H9 (cell line): ENCODE measurements at regions not wholly inside any gene's neighbourhood (a gene's known extent, or its start where the extent isn't known, plus 50 kb on each side); places are given as distances from the start of the nearest gene placed in this dataset.

Experiments used
- DNase-seq: peaks from one replicate; pipeline ENCODE4 v3.0.0-alpha.2; 2017
- H2AFZ ChIP-seq: one replicate; pipeline ENCODE4 v1.6.1; 2013; ENCODE audit warnings: mild to moderate bottlenecking, low read length, control low read depth, moderate library complexity
- H2AK5ac ChIP-seq: 2 replicates; pipeline ENCODE4 v1.6.1; 2013; ENCODE audit warnings: low read length, control low read depth, mixed read lengths; ENCODE audit not compliant: insufficient read length
- H2BK120ac ChIP-seq: one replicate; pipeline ENCODE4 v1.6.1; 2013; ENCODE audit warnings: low read depth, mild to moderate bottlenecking, low read length, control low read depth, inconsistent platforms; ENCODE audit not compliant: poor library complexity, severe bottlenecking
- H2BK12ac ChIP-seq: 2 replicates; pipeline ENCODE4 v1.6.1; 2013; ENCODE audit warnings: low read length, control low read depth, mixed read lengths, low read depth; ENCODE audit not compliant: insufficient read length
- H2BK15ac ChIP-seq: 2 replicates; pipeline ENCODE4 v1.6.1; 2013; ENCODE audit warnings: low read depth, low read length, control low read depth
- H2BK20ac ChIP-seq: one replicate; pipeline ENCODE4 v1.6.1; 2013; ENCODE audit warnings: low read depth, mild to moderate bottlenecking, low read length, control low read depth, inconsistent platforms; ENCODE audit not compliant: poor library complexity, severe bottlenecking
- H2BK5ac ChIP-seq: 2 replicates; pipeline ENCODE4 v1.6.1; 2013; ENCODE audit warnings: low read length, control low read depth, mixed read lengths; ENCODE audit not compliant: insufficient read length
- H3K14ac ChIP-seq: 2 replicates; pipeline ENCODE4 v1.6.1; 2013; ENCODE audit warnings: low read length, control low read depth; ENCODE audit not compliant: insufficient read depth
- H3K18ac ChIP-seq: 2 replicates; pipeline ENCODE4 v1.6.1; 2013; ENCODE audit warnings: low read depth, mild to moderate bottlenecking, mixed read lengths, low read length, control low read depth; ENCODE audit not compliant: insufficient read length
- H3K23ac ChIP-seq: 2 replicates; pipeline ENCODE4 v1.6.1; 2013; ENCODE audit warnings: low read length, control low read depth, mixed read lengths, low read depth; ENCODE audit not compliant: insufficient read length
- H3K23me2 ChIP-seq: 2 replicates; pipeline ENCODE4 v1.6.1; 2013; ENCODE audit warnings: low read depth, mild to moderate bottlenecking, mixed read lengths, low read length, control low read depth; ENCODE audit not compliant: insufficient read length, poor library complexity, severe bottlenecking
- H3K27ac ChIP-seq: 2 replicates; pipeline ENCODE4 v1.5.1; 2013; ENCODE audit warnings: low read length, control low read depth, mixed read lengths, low read depth; ENCODE audit not compliant: insufficient read length
- H3K27me3 ChIP-seq: 2 replicates; pipeline ENCODE4 v1.6.1; 2013; ENCODE audit warnings: low read length, control low read depth, inconsistent platforms; ENCODE audit not compliant: insufficient read depth
- H3K4ac ChIP-seq: 2 replicates; pipeline ENCODE4 v1.6.1; 2013; ENCODE audit warnings: low read depth, mild to moderate bottlenecking, control low read depth, inconsistent platforms, low read length, moderate library complexity
- H3K4me1 ChIP-seq: 2 replicates; pipeline ENCODE4 v1.6.1; 2013; ENCODE audit warnings: low read length, control low read depth, inconsistent platforms; ENCODE audit not compliant: insufficient read depth
- H3K4me2 ChIP-seq: 2 replicates; pipeline ENCODE4 v1.6.1; 2013; ENCODE audit warnings: low read length, control low read depth, mixed read lengths; ENCODE audit not compliant: insufficient read length, insufficient read depth
- H3K56ac ChIP-seq: 2 replicates; pipeline ENCODE4 v1.6.1; 2013; ENCODE audit warnings: low read depth, mild to moderate bottlenecking, mixed read lengths, low read length, control low read depth; ENCODE audit not compliant: insufficient read length
- H3K79me1 ChIP-seq: 2 replicates; pipeline ENCODE4 v1.6.1; 2013; ENCODE audit warnings: low read depth, mild to moderate bottlenecking, moderate library complexity, low read length, control low read depth, inconsistent platforms; ENCODE audit not compliant: insufficient read depth, poor library complexity, severe bottlenecking
- H3K79me2 ChIP-seq: 2 replicates; pipeline ENCODE4 v1.6.1; 2013; ENCODE audit warnings: low read length, control low read depth, inconsistent platforms; ENCODE audit not compliant: insufficient read depth
- H3K9ac ChIP-seq: 2 replicates; pipeline ENCODE4 v1.6.1; 2013; ENCODE audit warnings: low read length, control low read depth, mixed read lengths; ENCODE audit not compliant: insufficient read length; ENCODE audit errors: extremely low read depth
- H3K9me3 ChIP-seq: one replicate; pipeline ENCODE4 v1.6.1; 2013; ENCODE audit warnings: low read depth, low read length, inconsistent platforms; ENCODE audit not compliant: control insufficient read depth
- H3T11ph ChIP-seq: one replicate; pipeline ENCODE4 v1.6.1; 2013; ENCODE audit warnings: mild to moderate bottlenecking, low read length, control low read depth, inconsistent platforms
- H4K20me1 ChIP-seq: one replicate; pipeline ENCODE4 v1.6.1; 2013; ENCODE audit not compliant: control insufficient read depth, insufficient read length, insufficient read depth
- H4K5ac ChIP-seq: 2 replicates; pipeline ENCODE4 v1.6.1; 2013; ENCODE audit warnings: low read depth, mild to moderate bottlenecking, mixed read lengths, low read length, control low read depth; ENCODE audit not compliant: insufficient read length
- H4K8ac ChIP-seq: replicated peaks from 2 replicates; pipeline ENCODE4 v1.6.1; 2013; ENCODE audit warnings: low read length, control low read depth, mixed read lengths, low read depth; ENCODE audit not compliant: insufficient read length
- H4K91ac ChIP-seq: 2 replicates; pipeline ENCODE4 v1.6.1; 2013; ENCODE audit warnings: low read depth, mild to moderate bottlenecking, moderate library complexity, mixed read lengths, low read length, control low read depth; ENCODE audit not compliant: insufficient read length
- H3K27ac Mint-ChIP-seq, 3 experiments: 2 replicates in 2 of 3; 3 replicates in 1 of 3; pipeline ENCODE4 v1.8.0; 2020 to 2021; ENCODE audit warnings: mixed read lengths in 3 of 3, mild to moderate bottlenecking in 1 of 3, moderate library complexity in 1 of 3
- H3K27me3 Mint-ChIP-seq: 2 replicates; pipeline ENCODE4 v1.8.0; 2021; ENCODE audit warnings: low read depth, mild to moderate bottlenecking, moderate library complexity, mixed read lengths
- H3K36me3 Mint-ChIP-seq, 3 experiments: 2 replicates in 2 of 3; 3 replicates in 1 of 3; pipeline ENCODE4 v1.8.0; 2020 to 2021; ENCODE audit warnings: low read depth in 3 of 3, mixed read lengths in 3 of 3; ENCODE audit not compliant: insufficient read depth in 1 of 3
- H3K4me1 Mint-ChIP-seq, 2 experiments: 2 replicates each; pipeline ENCODE4 v1.8.0; 2020; ENCODE audit warnings: mixed read lengths in 2 of 2
- H3K4me3 Mint-ChIP-seq, 2 experiments: 2 replicates in 1 of 2; 3 replicates in 1 of 2; pipeline ENCODE4 v1.8.0; 2020 to 2021; ENCODE audit warnings: mild to moderate bottlenecking in 2 of 2, mixed read lengths in 2 of 2, moderate library complexity in 1 of 2
- H3K9me3 Mint-ChIP-seq, 2 experiments: 2 replicates in 1 of 2; 3 replicates in 1 of 2; pipeline ENCODE4 v1.8.0; 2020; ENCODE audit warnings: mild to moderate bottlenecking in 2 of 2, mixed read lengths in 2 of 2, moderate library complexity in 1 of 2
- WGBS: extraction: QIAGEN DNeasy Blood & Tissue Kit; methylation state at CpG from one replicate; pipeline ENCODE4 v1.1.7; 2013; ENCODE audit warnings: missing lambda C conversion rate, low lambda C conversion rate, mixed read lengths; ENCODE audit not compliant: insufficient read length; ENCODE audit errors: extremely low coverage; 5-methylcytosine and 5-hydroxymethylcytosine counted together
- TF ChIP-seq, protein P1 (sequence below): fragments of 200-600 bp; sonication (generic); conservative IDR thresholded peaks from 3 replicates; pipeline ENCODE4 v1.8.0; 2021; ENCODE audit warnings: antibody characterized with exemption, mild to moderate bottlenecking

DNA sequence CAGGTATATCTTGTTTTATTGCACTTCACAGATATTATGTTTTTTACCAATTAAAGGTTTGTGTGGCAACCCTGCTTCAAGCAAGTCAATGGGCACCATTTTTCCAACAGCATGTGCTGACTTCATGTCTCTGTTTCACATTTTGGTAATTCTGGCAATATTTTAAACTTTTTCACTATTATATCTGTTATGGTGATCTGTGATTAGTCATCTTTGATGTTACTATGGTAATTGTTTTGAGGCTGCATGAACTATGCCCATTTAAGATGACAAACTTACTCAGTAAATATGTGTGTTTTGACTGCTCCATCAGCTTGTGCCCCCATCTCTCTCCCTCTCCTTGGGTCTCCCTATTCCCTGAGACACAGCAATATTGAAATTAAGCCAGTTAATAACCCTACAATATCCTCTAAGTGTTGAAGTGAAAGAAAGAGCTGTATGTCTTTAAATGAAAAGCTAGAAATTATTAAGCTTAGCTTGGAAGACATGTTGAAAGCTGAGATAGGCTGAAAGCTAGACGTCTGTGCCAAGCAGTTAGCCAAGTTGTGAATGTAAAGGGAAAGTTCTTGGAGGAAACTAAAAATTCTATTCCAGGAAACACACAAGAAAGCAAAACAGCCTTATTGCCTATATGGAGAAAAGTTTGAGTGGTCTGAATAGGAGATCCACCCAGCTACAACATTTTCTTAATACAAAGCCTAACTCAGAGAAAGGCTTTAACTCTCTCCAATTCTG is 365.1 kb downstream of the ATP23 start:
- TF ChIP-seq, protein P1, sequence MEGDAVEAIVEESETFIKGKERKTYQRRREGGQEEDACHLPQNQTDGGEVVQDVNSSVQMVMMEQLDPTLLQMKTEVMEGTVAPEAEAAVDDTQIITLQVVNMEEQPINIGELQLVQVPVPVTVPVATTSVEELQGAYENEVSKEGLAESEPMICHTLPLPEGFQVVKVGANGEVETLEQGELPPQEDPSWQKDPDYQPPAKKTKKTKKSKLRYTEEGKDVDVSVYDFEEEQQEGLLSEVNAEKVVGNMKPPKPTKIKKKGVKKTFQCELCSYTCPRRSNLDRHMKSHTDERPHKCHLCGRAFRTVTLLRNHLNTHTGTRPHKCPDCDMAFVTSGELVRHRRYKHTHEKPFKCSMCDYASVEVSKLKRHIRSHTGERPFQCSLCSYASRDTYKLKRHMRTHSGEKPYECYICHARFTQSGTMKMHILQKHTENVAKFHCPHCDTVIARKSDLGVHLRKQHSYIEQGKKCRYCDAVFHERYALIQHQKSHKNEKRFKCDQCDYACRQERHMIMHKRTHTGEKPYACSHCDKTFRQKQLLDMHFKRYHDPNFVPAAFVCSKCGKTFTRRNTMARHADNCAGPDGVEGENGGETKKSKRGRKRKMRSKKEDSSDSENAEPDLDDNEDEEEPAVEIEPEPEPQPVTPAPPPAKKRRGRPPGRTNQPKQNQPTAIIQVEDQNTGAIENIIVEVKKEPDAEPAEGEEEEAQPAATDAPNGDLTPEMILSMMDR: no peak
- Mint-ChIP-seq H3K27me3 (no peaks in the 10 kb centered on the region), H3K9me3 (peaks cover 3% of the 10 kb centered on the region in 2 experiments; a peak in 2 of 5 replicates), H3K27ac (no peak overlapping the region), H3K36me3 (peaks cover 0 to 5% (median 0%) of the 10 kb centered on the region in 3 experiments; a peak in 2 of 7 replicates), H3K4me3 (no peak overlapping the region), H3K4me1 (peaks cover 11% of the 10 kb centered on the region in 2 experiments)
- no peaks in the 10 kb centered on the region for H3K27me3 ChIP-seq
- no peak overlapping the region for H3K4ac ChIP-seq
- no peak overlapping the region for H4K5ac ChIP-seq
- no peak for DNase-seq
- no peaks in the 10 kb centered on the region for H3K23me2 ChIP-seq
- H3K79me2 ChIP-seq: no peaks in the 10 kb centered on the region
- H2BK15ac ChIP-seq: no peak overlapping the region
- no peak overlapping the region for H3K27ac ChIP-seq
- no peak overlapping the region for H2BK20ac ChIP-seq
- no peak overlapping the region for H3K23ac ChIP-seq
- H2AK5ac ChIP-seq: no peak overlapping the region
- WGBS: no CpG with 5 or more reads among the region's 1 CpG
- H2BK5ac ChIP-seq: no peak overlapping the region
- no peak overlapping the region for H2BK12ac ChIP-seq
- H3K14ac ChIP-seq: no peak overlapping the region
- H3K4me1 ChIP-seq: no peaks in the 10 kb centered on the region; the same call in 1 of the 2 replicates
- H2BK120ac ChIP-seq: no peak overlapping the region
- no peak overlapping the region for H3T11ph ChIP-seq
- H3K4me2 ChIP-seq: no peak overlapping the region
- H4K91ac ChIP-seq: no peak overlapping the region
- no peaks in the 10 kb centered on the region for H3K79me1 ChIP-seq
- H3K56ac ChIP-seq: no peak overlapping the region
- H4K20me1 ChIP-seq: no peaks in the 10 kb centered on the region
- H3K9me3 ChIP-seq: no peaks in the 10 kb centered on the region
- H2AFZ ChIP-seq: no peak overlapping the region
- H3K9ac ChIP-seq: no peak overlapping the region
- no peak overlapping the region for H4K8ac ChIP-seq
- H3K18ac ChIP-seq: no peak overlapping the region
